ENCODE measurements at regions not wholly inside any gene's neighbourhood (a gene's known extent, or its start where the extent isn't known, plus 50 kb on each side); places are given as distances from the start of the nearest gene placed in this dataset.

GRCh38 chr14:71441126-71441525 lies 491.1 kb upstream of the RGS6 start:
- DNase-seq (ENCODE audit: extremely low read depth in 1 of 4, low spot score in 3 of 4), result no peak
- BruUV-seq (replicated peaks), result no TSS peak
- H3K9me1 ChIP-seq (ENCODE audit: control insufficient read depth, insufficient read depth, low read length), result no peaks in the 10 kb centered on the region
- H4K20me1 ChIP-seq (replicated peaks; ENCODE audit: control insufficient read depth, insufficient read depth, low read length), result no peaks in the 10 kb centered on the region
- H2AFZ ChIP-seq (ENCODE audit: low read depth, low read length), result no peak overlapping the region
- no peak for FAIRE-seq
- in situ Hi-C loops (cut with MboI) (no loop called here), intact Hi-C loops (cut with micrococcal nuclease) (no loop called here)
- ChIA-PET POLR2A (interaction anchor here (0.6 kb wide), 1 partner anchor 1912 kb away, joined by 3 read pairs; no protein-coding TSS in a partner anchor), CTCF (ENCODE audit: low intra/inter-chr PET ratio) (no interaction called here)
- no peak overlapping the region for H3K4me3 ChIP-seq
- H3K9me3 ChIP-seq (replicated peaks; ENCODE audit: control insufficient read depth, insufficient read depth, low read depth, low read length), result no peaks in the 10 kb centered on the region
- no peak overlapping the region for H3K9ac ChIP-seq (ENCODE audit: insufficient read depth in 1 of 2, low read depth in 2 of 2, low read length in 2 of 2)
- TF ChIP-seq YBX1 (IDR thresholded peaks at IDR 0.05) (no peak), KAT2B (IDR thresholded peaks at IDR 0.05; ENCODE audit: low read depth, low read length) (no peak), HNRNPL (IDR thresholded peaks at IDR 0.05; ENCODE audit: low read depth, low read length) (no peak), ELF4 (CRISPR knock-in tag; IDR thresholded peaks at IDR 0.05) (no peak), NR2C1 (IDR thresholded peaks at IDR 0.05) (no peak), NR2C1 (tag; IDR thresholded peaks at IDR 0.05) (no peak), NUFIP1 (IDR thresholded peaks at IDR 0.05; ENCODE audit: partially characterized antibody) (no peak), ZNF133 (CRISPR knock-in tag; IDR thresholded peaks at IDR 0.05) (no peak), ATF1 (CRISPR knock-in tag; IDR thresholded peaks at IDR 0.05) (no peak), ATF1 (tag; IDR thresholded peaks at IDR 0.05) (no peak), MLX (CRISPR knock-in tag; conservative IDR thresholded peaks at IDR 0.05) (no peak), ZNF584 (CRISPR knock-in tag; IDR thresholded peaks at IDR 0.05; ENCODE audit: low read depth) (no peak), POU5F1 (IDR thresholded peaks at IDR 0.05; ENCODE audit: borderline replicate concordance, low read depth, low read length, partially characterized antibody) (no peak), MAX (CRISPR knock-in tag; IDR thresholded peaks at IDR 0.05) (no peak), ZZZ3 (IDR thresholded peaks at IDR 0.05) (no peak), ZNF140 (CRISPR knock-in tag; IDR thresholded peaks at IDR 0.05) (no peak)
- H3K27me3 ChIP-seq (ENCODE audit: control insufficient read depth in 2 of 2, insufficient read depth in 2 of 2, low read length in 2 of 2), result no peaks in the 10 kb centered on the region
- no peaks in the 10 kb centered on the region for H3K4me1 ChIP-seq (replicated peaks in 1 of 2; ENCODE audit: control insufficient read depth in 2 of 2, insufficient read depth in 2 of 2, low read length in 2 of 2)
- H3K36me3 ChIP-seq (ENCODE audit: control insufficient read depth, insufficient read depth, low read length), result no peaks in the 10 kb centered on the region
- no peak overlapping the region for H3K27ac ChIP-seq (ENCODE audit: extremely low read depth, low read depth, low read length)
- ATAC-seq, result no peak
- no peaks in the 10 kb centered on the region for H3K79me2 ChIP-seq (ENCODE audit: control insufficient read depth, insufficient read depth, low read length)
- no peak overlapping the region for H3K4me2 ChIP-seq (ENCODE audit: insufficient read depth, low read length)

All from K562 (cell line).